Chondrocyte (in vitro differentiated cells): ENCODE measurements at regions not wholly inside any gene's neighbourhood (a gene's known extent, or its start where the extent isn't known, plus 50 kb on each side); places are given as distances from the start of the nearest gene placed in this dataset.

Experiments
- DNase-seq: peaks from one replicate; pipeline ENCODE4 v3.0.0; 2021; ENCODE audit warnings: mixed read lengths, low spot score
- H3K27ac Mint-ChIP-seq: one replicate; pipeline ENCODE4 v1.8.0; 2021; ENCODE audit warnings: mild to moderate bottlenecking, moderate library complexity, mixed read lengths; ENCODE audit not compliant: unreplicated experiment
- H3K27me3 Mint-ChIP-seq: 2 replicates; pipeline ENCODE4 v1.8.0; 2021; ENCODE audit warnings: low read depth, mixed read lengths
- H3K36me3 Mint-ChIP-seq: 2 replicates; pipeline ENCODE4 v1.8.0; 2021; ENCODE audit warnings: low read depth, mixed read lengths
- H3K4me1 Mint-ChIP-seq: 2 replicates; pipeline ENCODE4 v1.8.0; 2021; ENCODE audit warnings: low read depth, mild to moderate bottlenecking, mixed read lengths
- H3K4me3 Mint-ChIP-seq: one replicate; pipeline ENCODE4 v1.8.0; 2021; ENCODE audit warnings: mild to moderate bottlenecking, moderate library complexity, mixed read lengths; ENCODE audit not compliant: unreplicated experiment
- H3K9me3 Mint-ChIP-seq: 2 replicates; pipeline ENCODE4 v1.8.0; 2021; ENCODE audit warnings: low read depth, mixed read lengths
- CTCF ChIP-seq: fragments of 200-600 bp; sonication (generic); IDR thresholded peaks from 2 replicates; pipeline ENCODE4 v1.5.0; 2021; ENCODE audit warnings: antibody characterized with exemption, mild to moderate bottlenecking, moderate library complexity

GRCh38 chr7:97541188-97541587, 190.7 kb upstream of the TAC1 start:
- peaks cover 20% of the 10 kb centered on the region for H3K9me3 Mint-ChIP-seq
- H3K27ac Mint-ChIP-seq = no peak overlapping the region
- H3K27me3 Mint-ChIP-seq = no peaks in the 10 kb centered on the region
- no peak for TF ChIP-seq CTCF
- no peaks in the 10 kb centered on the region for H3K4me1 Mint-ChIP-seq
- H3K4me3 Mint-ChIP-seq = no peak overlapping the region
- no peaks in the 10 kb centered on the region for H3K36me3 Mint-ChIP-seq
- no peak for DNase-seq

GRCh38 chr7:97555857-97556421, 175.9 kb upstream of the TAC1 start:
- no peaks in the 10 kb centered on the region for H3K27me3 Mint-ChIP-seq
- H3K36me3 Mint-ChIP-seq = no peaks in the 10 kb centered on the region
- H3K27ac Mint-ChIP-seq = no peak overlapping the region
- TF ChIP-seq CTCF = no peak
- H3K4me1 Mint-ChIP-seq = no peaks in the 10 kb centered on the region
- DNase-seq = no peak
- peaks cover 31% of the 10 kb centered on the region for H3K9me3 Mint-ChIP-seq
- no peak overlapping the region for H3K4me3 Mint-ChIP-seq

- TF ChIP-seq CTCF = no peak
- Mint-ChIP-seq H3K36me3 (no peaks in the 10 kb centered on the region), H3K27ac (no peak overlapping the region), H3K9me3 (peaks cover 29% of the 10 kb centered on the region), H3K27me3 (peaks cover 3% of the 10 kb centered on the region), H3K4me3 (no peak overlapping the region), H3K4me1 (no peaks in the 10 kb centered on the region)
- no peak for DNase-seq
These were observed 166.2 kb upstream of the TAC1 start for GRCh38 chr7:97565665-97566064.

GRCh38 chr7:97573065-97573464, 158.8 kb upstream of the TAC1 start:
- peaks cover 3% of the 10 kb centered on the region for H3K27me3 Mint-ChIP-seq
- TF ChIP-seq CTCF = no peak
- no peak overlapping the region for H3K27ac Mint-ChIP-seq
- H3K36me3 Mint-ChIP-seq = no peaks in the 10 kb centered on the region
- no peak overlapping the region for H3K4me3 Mint-ChIP-seq
- peaks cover 3% of the 10 kb centered on the region for H3K9me3 Mint-ChIP-seq
- no peaks in the 10 kb centered on the region for H3K4me1 Mint-ChIP-seq
- no peak for DNase-seq

- H3K4me3 Mint-ChIP-seq = no peak overlapping the region
- no peak for DNase-seq
- no peaks in the 10 kb centered on the region for H3K4me1 Mint-ChIP-seq
- H3K9me3 Mint-ChIP-seq = no peaks in the 10 kb centered on the region
- H3K27me3 Mint-ChIP-seq = no peaks in the 10 kb centered on the region
- no peaks in the 10 kb centered on the region for H3K36me3 Mint-ChIP-seq
- no peak overlapping the region for H3K27ac Mint-ChIP-seq
- no peak for TF ChIP-seq CTCF
These were observed 155.8 kb upstream of the TAC1 start for GRCh38 chr7:97576043-97576442.
